Astrocyte of the cerebellum (primary cell): ENCODE measurements at regions not wholly inside any gene's neighbourhood (a gene's known extent, or its start where the extent isn't known, plus 50 kb on each side); places are given as distances from the start of the nearest gene placed in this dataset.

Experiments
- DNase-seq: peaks from one replicate; pipeline ENCODE4 v3.0.0-alpha.2; 2011; ENCODE audit warnings: low read depth
- H3K4me3 ChIP-seq: 2 replicates; pipeline ENCODE4 v1.5.1; 2011; ENCODE audit warnings: mild to moderate bottlenecking, low read depth, low read length, moderate library complexity
- CTCF ChIP-seq: IDR thresholded peaks from 2 replicates; pipeline ENCODE4 v1.5.1; 2012; ENCODE audit warnings: low read length, low read depth, moderate library complexity, mild to moderate bottlenecking; ENCODE audit errors: missing control alignments
- in situ Hi-C: cut with HindIII; loops from 2 replicates; pipeline ENCODE4 v1.10.0; 2017; ENCODE audit warnings: low sequenced_read_pairs

GRCh38 chr13:76481738-76482137 is 404.5 kb downstream of the KCTD12 start:
- TF ChIP-seq CTCF = no peak
- no peak for DNase-seq

DNA sequence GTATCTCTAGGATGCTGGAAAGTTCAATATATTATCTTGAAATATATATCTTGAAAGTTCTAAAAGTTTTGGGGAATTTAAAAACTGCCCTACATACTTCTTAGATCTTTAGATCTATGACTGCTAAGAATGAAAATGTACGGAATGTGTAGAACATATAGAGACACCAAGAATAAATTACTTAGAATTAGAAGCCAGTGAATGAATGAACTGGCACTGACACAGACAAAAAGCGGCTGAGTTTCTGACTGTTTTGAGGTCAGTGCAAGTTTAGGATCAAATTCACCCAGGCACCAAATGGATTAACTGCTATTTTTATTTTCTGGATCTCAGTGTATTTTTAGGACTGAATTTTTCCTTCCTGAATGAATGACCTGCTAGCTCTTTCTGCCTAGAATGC is 411.2 kb downstream of the KCTD12 start:
- no peak for TF ChIP-seq CTCF
- H3K4me3 ChIP-seq = no peak overlapping the region
- no peak for DNase-seq
- in situ Hi-C loops = loop anchor here (10.0 kb wide), 1 partner anchor 610 kb away; no protein-coding TSS in a partner anchor

More at GRCh38 chr13:76481738-76482137, 404.5 kb downstream of the KCTD12 start:
- H3K4me3 ChIP-seq = no peak overlapping the region
- in situ Hi-C loops = no loop called here

DNA sequence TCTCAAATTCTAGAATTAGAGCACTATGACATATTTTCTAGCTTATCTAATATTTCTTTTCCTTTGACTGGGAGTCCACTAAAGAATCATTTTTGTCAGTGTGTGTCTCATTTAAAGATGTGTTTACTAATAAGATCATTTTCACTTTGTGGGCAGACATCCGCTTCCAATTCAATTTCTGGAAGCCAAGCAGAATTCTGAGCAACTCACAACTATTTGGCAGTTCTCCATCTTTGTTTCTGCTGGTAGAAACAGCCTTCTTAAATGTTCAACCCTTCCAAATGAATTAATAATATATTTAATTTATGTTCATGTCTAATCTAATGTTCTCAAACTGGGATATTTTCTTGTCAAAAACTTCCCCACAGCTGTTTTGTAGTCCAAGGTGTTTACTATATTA is 411.8 kb downstream of the KCTD12 start:
- in situ Hi-C loops = loop anchor here (10.0 kb wide), 1 partner anchor 610 kb away; no protein-coding TSS in a partner anchor
- H3K4me3 ChIP-seq = no peak overlapping the region
- TF ChIP-seq CTCF = no peak
- DNase-seq = no peak

GRCh38 chr13:76473552-76474134 is 412.6 kb downstream of the KCTD12 start:
- peak; percentile 71 for TF ChIP-seq CTCF
- DNase-seq = peak; percentile 75
- no peak overlapping the region for H3K4me3 ChIP-seq
- in situ Hi-C loops = loop anchor here (10.0 kb wide), 1 partner anchor 609 kb away; no protein-coding TSS in a partner anchor

DNA sequence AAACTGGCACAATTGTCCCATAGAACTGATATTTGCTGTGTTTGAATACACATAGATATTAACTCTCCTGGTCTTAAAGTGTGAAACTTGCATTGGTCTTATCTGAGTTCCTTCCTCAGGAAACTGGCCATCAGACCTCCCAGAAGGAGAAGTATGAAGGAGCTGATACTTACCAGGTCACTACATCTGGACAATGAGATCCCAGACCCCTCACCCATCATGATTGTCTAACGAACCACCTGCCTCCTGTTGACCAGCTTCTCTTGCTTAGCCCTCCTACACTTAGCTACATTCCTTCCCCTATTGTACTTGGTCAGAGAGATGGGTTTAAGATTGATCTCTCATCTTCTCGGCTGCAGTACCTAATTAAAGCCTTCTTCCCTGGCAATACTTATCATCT is 413.3 kb downstream of the KCTD12 start:
- no peak overlapping the region for H3K4me3 ChIP-seq
- no peak for TF ChIP-seq CTCF
- no peak for DNase-seq
- in situ Hi-C loops = loop anchor here (10.0 kb wide), 1 partner anchor 608 kb away; no protein-coding TSS in a partner anchor

- in situ Hi-C loops = loop anchor here (10.0 kb wide), 1 partner anchor 607 kb away; no protein-coding TSS in a partner anchor
Observed at GRCh38 chr13:76471486-76471885, 414.7 kb downstream of the KCTD12 start.

More at GRCh38 chr13:76471486-76471885, 414.7 kb downstream of the KCTD12 start:
- DNase-seq = no peak
- no peak overlapping the region for H3K4me3 ChIP-seq
- no peak for TF ChIP-seq CTCF
